ENCODE measurements at regions not wholly inside any gene's neighbourhood (a gene's known extent, or its start where the extent isn't known, plus 50 kb on each side); places are given as distances from the start of the nearest gene placed in this dataset.
"Not testable (repeated sequence)": the region's sequence is repeated elsewhere in the genome, so short reads cannot be mapped to it uniquely, and the experiment has no call there.

GRCh38 chr5:100714780-100715179, 179.6 kb downstream of the FAM174A start:
- TF ChIP-seq, protein P1, sequence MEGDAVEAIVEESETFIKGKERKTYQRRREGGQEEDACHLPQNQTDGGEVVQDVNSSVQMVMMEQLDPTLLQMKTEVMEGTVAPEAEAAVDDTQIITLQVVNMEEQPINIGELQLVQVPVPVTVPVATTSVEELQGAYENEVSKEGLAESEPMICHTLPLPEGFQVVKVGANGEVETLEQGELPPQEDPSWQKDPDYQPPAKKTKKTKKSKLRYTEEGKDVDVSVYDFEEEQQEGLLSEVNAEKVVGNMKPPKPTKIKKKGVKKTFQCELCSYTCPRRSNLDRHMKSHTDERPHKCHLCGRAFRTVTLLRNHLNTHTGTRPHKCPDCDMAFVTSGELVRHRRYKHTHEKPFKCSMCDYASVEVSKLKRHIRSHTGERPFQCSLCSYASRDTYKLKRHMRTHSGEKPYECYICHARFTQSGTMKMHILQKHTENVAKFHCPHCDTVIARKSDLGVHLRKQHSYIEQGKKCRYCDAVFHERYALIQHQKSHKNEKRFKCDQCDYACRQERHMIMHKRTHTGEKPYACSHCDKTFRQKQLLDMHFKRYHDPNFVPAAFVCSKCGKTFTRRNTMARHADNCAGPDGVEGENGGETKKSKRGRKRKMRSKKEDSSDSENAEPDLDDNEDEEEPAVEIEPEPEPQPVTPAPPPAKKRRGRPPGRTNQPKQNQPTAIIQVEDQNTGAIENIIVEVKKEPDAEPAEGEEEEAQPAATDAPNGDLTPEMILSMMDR (IDR thresholded peaks at IDR 0.05) = not testable (repeated sequence)
- TF ChIP-seq EZH2 (IDR thresholded peaks at IDR 0.05; ENCODE audit: borderline replicate concordance, insufficient read depth, low read depth, low read length, poor library complexity, severe bottlenecking) = not testable (repeated sequence)

Measured in B cell (primary cell).